A549 (cell line): ENCODE measurements at regions not wholly inside any gene's neighbourhood (a gene's known extent, or its start where the extent isn't known, plus 50 kb on each side); places are given as distances from the start of the nearest gene placed in this dataset.
"Not testable (repeated sequence)": the region's sequence is repeated elsewhere in the genome, so short reads cannot be mapped to it uniquely, and the experiment has no call there.

Experiments
- ATAC-seq, 2 experiments: fragments of 200-7000 bp in 1 of 2; fragments of >200 bp in 1 of 2; cut with Nextera tagmentation in 1 of 2; cut with Tn5 transposase in 1 of 2; 3 replicates each; pipeline versions ENCODE4 v1.8.0 to v1.9.1; 2018 to 2020; ENCODE audit warnings: mild to moderate bottlenecking in 1 of 2, moderate library complexity in 1 of 2
- CTCF ChIA-PET: fragments of 300-600 bp; sonication (Branson Sonifier 250); formaldehyde crosslinking; extraction: SDS; loops from one replicate; lab custom pipeline; 2021; ENCODE audit warnings: antibody characterized with exemption, inconsistent platforms; lab: Yijun Ruan, JAX
- POLR2A ChIA-PET: fragments of 350-600 bp; formaldehyde crosslinking; extraction: SDS; loops from one replicate; lab custom pipeline; 2021; ENCODE audit warnings: antibody characterized with exemption, inconsistent platforms; lab: Yijun Ruan, JAX
- DNase-seq, 2 experiments: peaks; one replicate each; pipeline versions ENCODE4 v3.0.0 to v3.0.0-alpha.2; 2011 to 2016; ENCODE audit warnings: low read depth in 1 of 2, low spot score in 1 of 2
- FAIRE-seq: peaks from 2 replicates; lab custom pipeline; 2011; peaks lifted over from hg19 to GRCh38; lab: Jason Lieb, UNC
- H3K27ac ChIP-seq, 2 experiments: fragments of >200 bp; sonication (Bioruptor Twin); formaldehyde crosslinking; 3 replicates each; pipeline ENCODE4 v1.5.1; 2016 to 2017
- H3K4me1 ChIP-seq: fragments of >200 bp; sonication (Bioruptor Twin); formaldehyde crosslinking; 3 replicates; pipeline ENCODE4 v1.6.1; 2016
- H3K4me2 ChIP-seq: fragments of >200 bp; sonication (Bioruptor Twin); formaldehyde crosslinking; 3 replicates; pipeline ENCODE4 v1.6.1; 2016
- H3K4me3 ChIP-seq: fragments of >200 bp; sonication (Bioruptor Twin); formaldehyde crosslinking; 3 replicates; pipeline ENCODE4 v1.5.1; 2016
- H3K9me3 ChIP-seq: fragments of >200 bp; sonication (Bioruptor Twin); formaldehyde crosslinking; 3 replicates; pipeline ENCODE4 v1.6.1; 2016
- CEBPB ChIP-seq, 2 experiments: fragments of >200 bp in 1 of 2; sonication (Bioruptor Twin) in 1 of 2; formaldehyde crosslinking in 1 of 2; IDR thresholded peaks; 2 replicates each; pipeline ENCODE4 v1.6.1; 2012 to 2016
- EHMT2 ChIP-seq: fragments of 200-600 bp; sonication (generic); IDR thresholded peaks from 2 replicates; pipeline ENCODE4 v1.6.1; 2016; ENCODE audit warnings: antibody characterized with exemption, low read depth, mild to moderate bottlenecking, moderate library complexity
- EP300 ChIP-seq, 2 experiments: fragments of >200 bp; sonication (Bioruptor Twin); formaldehyde crosslinking; IDR thresholded peaks; 2 replicates in 1 of 2; 3 replicates in 1 of 2; pipeline ENCODE4 v1.6.1; 2016 to 2017
- ESRRA ChIP-seq: fragments of 150-350 bp; IDR thresholded peaks from 2 replicates; pipeline ENCODE4 v1.6.1; 2014; ENCODE audit warnings: mild to moderate bottlenecking, low read length, borderline replicate concordance
- FOSB ChIP-seq: fragments of 250-450 bp; sonication (Bioruptor Pico); IDR thresholded peaks from 2 replicates; pipeline ENCODE4 v1.5.0; 2020; ENCODE audit warnings: mild to moderate bottlenecking, moderate library complexity
- FOSL2 ChIP-seq, 2 experiments: fragments of 450-650 bp in 1 of 2; fragments of >200 bp in 1 of 2; sonication (Bioruptor Twin) in 1 of 2; formaldehyde crosslinking; IDR thresholded peaks; 2 replicates each; pipeline versions ENCODE4 v1.5.0 to v1.6.1; 2016 to 2020; ENCODE audit warnings: mild to moderate bottlenecking in 1 of 2, moderate library complexity in 1 of 2
- FOXS1 ChIP-seq: fragments of 250-450 bp; sonication (Bioruptor Pico); IDR thresholded peaks from 2 replicates; pipeline ENCODE4 v1.5.0; 2020; ENCODE audit warnings: mild to moderate bottlenecking, moderate library complexity
- HOXA7 ChIP-seq: fragments of 250-450 bp; sonication (Bioruptor Pico); IDR thresholded peaks from 2 replicates; pipeline ENCODE4 v1.5.0; 2020; ENCODE audit warnings: mild to moderate bottlenecking, moderate library complexity
- HOXB13 ChIP-seq: fragments of 250-450 bp; sonication (Bioruptor Pico); IDR thresholded peaks from 2 replicates; pipeline ENCODE4 v1.5.0; 2020; ENCODE audit warnings: low read depth, mild to moderate bottlenecking, moderate library complexity
- KDM1A ChIP-seq: fragments of 200-600 bp; sonication (generic); IDR thresholded peaks from 2 replicates; pipeline ENCODE4 v1.6.1; 2016; ENCODE audit warnings: low read depth, mild to moderate bottlenecking
- MAFK ChIP-seq: fragments of 450-650 bp; IDR thresholded peaks from 2 replicates; pipeline ENCODE4 v1.6.1; 2014; ENCODE audit not compliant: partially characterized antibody
- MYC ChIP-seq: IDR thresholded peaks from 2 replicates; pipeline ENCODE4 v1.6.1; 2012; ENCODE audit warnings: mild to moderate bottlenecking, inconsistent platforms, low read length, improper control_type of control experiment, borderline replicate concordance
- NFE2L2 ChIP-seq: fragments of 150-350 bp; conservative IDR thresholded peaks from 2 replicates; pipeline ENCODE4 v1.6.1; 2014; ENCODE audit warnings: low read length
- NR3C1 ChIP-seq: fragments of >200 bp; sonication (Bioruptor Twin); formaldehyde crosslinking; IDR thresholded peaks from 3 replicates; pipeline ENCODE4 v1.6.1; 2017
- PBX3 ChIP-seq: IDR thresholded peaks from 2 replicates; pipeline ENCODE4 v1.6.1; 2012
- POLR2A ChIP-seq: IDR thresholded peaks from 2 replicates; pipeline ENCODE4 v1.6.1; 2012; ENCODE audit warnings: mild to moderate bottlenecking, low read length
- POLR2AphosphoS2 ChIP-seq: conservative IDR thresholded peaks from 2 replicates; pipeline ENCODE4 v1.6.1; 2012; ENCODE audit warnings: low read length, improper control_type of control experiment, inconsistent platforms
- RCOR1 ChIP-seq: fragments of 150-350 bp; IDR thresholded peaks from 2 replicates; pipeline ENCODE4 v1.6.1; 2014; ENCODE audit warnings: antibody characterized with exemption, low read length, low read depth
- RNF2 ChIP-seq: fragments of 200-600 bp; sonication (generic); IDR thresholded peaks from 2 replicates; pipeline ENCODE4 v1.6.1; 2016; ENCODE audit warnings: low read depth, mild to moderate bottlenecking, antibody characterized with exemption, moderate library complexity, borderline replicate concordance
- WGBS: methylation state at CpG from one replicate; pipeline ENCODE4 v1.1.6; 2017; ENCODE audit errors: missing lambda C conversion rate; 5-methylcytosine and 5-hydroxymethylcytosine counted together
- TF ChIP-seq, protein P1 (sequence below): fragments of 250-450 bp; sonication (Bioruptor Pico); IDR thresholded peaks from 2 replicates; pipeline ENCODE4 v1.5.0; 2021; ENCODE audit warnings: mild to moderate bottlenecking, moderate library complexity, borderline replicate concordance
- TF ChIP-seq, protein P2 (sequence below): fragments of 450-650 bp; IDR thresholded peaks from 2 replicates; pipeline ENCODE4 v1.6.1; 2014; ENCODE audit warnings: antibody characterized with exemption
- TF ChIP-seq, protein P3 (sequence below): fragments of >200 bp; sonication (Bioruptor Twin); formaldehyde crosslinking; IDR thresholded peaks from 3 replicates; pipeline ENCODE4 v1.6.1; 2016

DNA sequence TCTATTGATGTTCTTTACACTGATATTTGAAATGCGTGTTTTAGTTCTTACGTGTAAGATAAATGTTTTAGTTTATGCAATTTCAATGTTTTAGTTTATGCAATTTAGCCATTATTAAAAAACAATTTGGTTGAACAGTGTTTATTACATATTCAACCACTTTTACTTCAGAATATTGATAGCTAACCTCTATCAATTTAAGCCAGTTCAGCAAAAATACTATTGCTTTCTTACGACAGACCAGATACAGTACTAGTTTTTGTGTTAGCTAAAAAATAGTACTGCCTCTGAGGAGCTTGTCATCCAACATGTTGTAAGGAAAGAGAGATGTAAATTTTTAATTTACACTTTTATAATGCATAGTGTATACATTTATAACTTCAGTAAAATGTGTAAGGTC, 361.7 kb upstream of the FAT1 start:
- no peaks in the 10 kb centered on the region for H3K9me3 ChIP-seq
- no peak for TF ChIP-seq EHMT2
- TF ChIP-seq MAFK, result peak; percentile 40
- TF ChIP-seq, all 56 proteins: peak for 1
- DNase-seq (no peak), FAIRE-seq (no peak), ATAC-seq (no peak)
- Histone ChIP-seq H3K4me3 (no peak overlapping the region), H3K4me1 (no peaks in the 10 kb centered on the region), H3K27ac (no peak overlapping the region), H3K4me2 (no peak overlapping the region)
- ChIA-PET CTCF (no interaction called here), POLR2A (no interaction called here)
- WGBS, result 85% methylated on average over 3 of the region's 3 CpGs

DNA sequence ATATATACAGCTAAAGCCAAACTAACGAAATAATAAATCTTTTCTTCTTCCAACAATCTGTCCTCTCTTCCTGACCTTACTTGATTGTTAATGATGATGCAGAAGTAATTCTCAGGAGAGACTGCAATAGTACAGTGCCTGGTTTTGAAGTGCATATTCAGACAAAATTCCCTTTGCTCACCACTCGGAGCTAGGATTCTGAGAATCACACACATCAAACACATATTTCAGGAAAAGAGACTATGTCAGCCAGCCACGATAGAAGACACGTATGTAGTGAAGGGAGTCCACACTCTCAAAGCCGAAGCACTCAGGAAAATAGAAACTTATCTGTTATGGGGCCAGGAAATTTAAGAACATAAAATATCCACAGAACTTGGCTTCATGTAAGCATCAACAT, 362.5 kb upstream of the FAT1 start:
- FAIRE-seq (no peak), DNase-seq (no peak), ATAC-seq (no peak)
- POLR2A ChIA-PET, result no interaction called here
- no peaks in the 10 kb centered on the region for H3K4me1 ChIP-seq
- H3K27ac ChIP-seq, result no peak overlapping the region
- no peak overlapping the region for H3K4me3 ChIP-seq
- no peaks in the 10 kb centered on the region for H3K9me3 ChIP-seq
- H3K4me2 ChIP-seq, result no peak overlapping the region
- CTCF ChIA-PET, result no interaction called here
- TF ChIP-seq ESRRA, result no peak
- no peak for TF ChIP-seq CEBPB (IDR thresholded peaks at IDR 0.05)
- TF ChIP-seq KDM1A, result no peak
- no peak for TF ChIP-seq EP300 (IDR thresholded peaks at IDR 0.05)
- TF ChIP-seq, protein P1, sequence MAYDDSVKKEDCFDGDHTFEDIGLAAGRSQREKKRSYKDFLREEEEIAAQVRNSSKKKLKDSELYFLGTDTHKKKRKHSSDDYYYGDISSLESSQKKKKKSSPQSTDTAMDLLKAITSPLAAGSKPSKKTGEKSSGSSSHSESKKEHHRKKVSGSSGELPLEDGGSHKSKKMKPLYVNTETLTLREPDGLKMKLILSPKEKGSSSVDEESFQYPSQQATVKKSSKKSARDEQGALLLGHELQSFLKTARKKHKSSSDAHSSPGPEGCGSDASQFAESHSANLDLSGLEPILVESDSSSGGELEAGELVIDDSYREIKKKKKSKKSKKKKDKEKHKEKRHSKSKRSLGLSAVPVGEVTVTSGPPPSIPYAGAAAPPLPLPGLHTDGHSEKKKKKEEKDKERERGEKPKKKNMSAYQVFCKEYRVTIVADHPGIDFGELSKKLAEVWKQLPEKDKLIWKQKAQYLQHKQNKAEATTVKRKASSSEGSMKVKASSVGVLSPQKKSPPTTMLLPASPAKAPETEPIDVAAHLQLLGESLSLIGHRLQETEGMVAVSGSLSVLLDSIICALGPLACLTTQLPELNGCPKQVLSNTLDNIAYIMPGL, result no peak
- TF ChIP-seq POLR2AphosphoS2, result no peak
- TF ChIP-seq, protein P2, sequence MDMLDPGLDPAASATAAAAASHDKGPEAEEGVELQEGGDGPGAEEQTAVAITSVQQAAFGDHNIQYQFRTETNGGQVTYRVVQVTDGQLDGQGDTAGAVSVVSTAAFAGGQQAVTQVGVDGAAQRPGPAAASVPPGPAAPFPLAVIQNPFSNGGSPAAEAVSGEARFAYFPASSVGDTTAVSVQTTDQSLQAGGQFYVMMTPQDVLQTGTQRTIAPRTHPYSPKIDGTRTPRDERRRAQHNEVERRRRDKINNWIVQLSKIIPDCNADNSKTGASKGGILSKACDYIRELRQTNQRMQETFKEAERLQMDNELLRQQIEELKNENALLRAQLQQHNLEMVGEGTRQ, result no peak
- TF ChIP-seq FOXS1 (CRISPR knock-in tag), result no peak
- no peak for TF ChIP-seq NR3C1
- no peak for TF ChIP-seq HOXB13 (CRISPR knock-in tag)
- no peak for TF ChIP-seq RNF2
- TF ChIP-seq, protein P3, sequence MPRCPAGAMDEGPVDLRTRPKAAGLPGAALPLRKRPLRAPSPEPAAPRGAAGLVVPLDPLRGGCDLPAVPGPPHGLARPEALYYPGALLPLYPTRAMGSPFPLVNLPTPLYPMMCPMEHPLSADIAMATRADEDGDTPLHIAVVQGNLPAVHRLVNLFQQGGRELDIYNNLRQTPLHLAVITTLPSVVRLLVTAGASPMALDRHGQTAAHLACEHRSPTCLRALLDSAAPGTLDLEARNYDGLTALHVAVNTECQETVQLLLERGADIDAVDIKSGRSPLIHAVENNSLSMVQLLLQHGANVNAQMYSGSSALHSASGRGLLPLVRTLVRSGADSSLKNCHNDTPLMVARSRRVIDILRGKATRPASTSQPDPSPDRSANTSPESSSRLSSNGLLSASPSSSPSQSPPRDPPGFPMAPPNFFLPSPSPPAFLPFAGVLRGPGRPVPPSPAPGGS, result no peak
- no peak for TF ChIP-seq NFE2L2
- TF ChIP-seq POLR2A, result no peak
- TF ChIP-seq MAFK, result no peak
- WGBS, result 63% methylated on average over 5 of the region's 5 CpGs

- H3K4me2 ChIP-seq, result no peak overlapping the region
- H3K9me3 ChIP-seq, result no peaks in the 10 kb centered on the region
- no peak overlapping the region for H3K27ac ChIP-seq
- no peak overlapping the region for H3K4me3 ChIP-seq
- ChIA-PET POLR2A (no interaction called here), CTCF (interaction anchor here (0.9 kb wide), 1 partner anchor 16 kb away, joined by 3 read pairs; no protein-coding TSS in a partner anchor)
- DNase-seq (no peak), FAIRE-seq (no peak), ATAC-seq (no peak)
- TF ChIP-seq FOSL2 (IDR thresholded peaks at IDR 0.05) (no peak), FOSL2 (CRISPR knock-in tag; IDR thresholded peaks at IDR 0.05) (no peak), RNF2 (no peak), MAFK (peak; percentile 20)
- H3K4me1 ChIP-seq, result no peaks in the 10 kb centered on the region
- 66% methylated on average over 13 of the region's 13 CpGs for WGBS
Measured at GRCh38 chr4:187088070-187088799, 364.6 kb upstream of the FAT1 start.

- no peak for ATAC-seq
- Histone ChIP-seq H3K9me3 (no peaks in the 10 kb centered on the region), H3K4me2 (no peak overlapping the region)
- POLR2A ChIA-PET, result no interaction called here
- TF ChIP-seq HOXA7 (CRISPR knock-in tag), result no peak
- no peak for TF ChIP-seq RCOR1
- no peak for TF ChIP-seq FOSB (CRISPR knock-in tag)
- no peak for TF ChIP-seq PBX3
- no peak for TF ChIP-seq MYC
- TF ChIP-seq, all 56 proteins: peak for 0
- H3K4me3 ChIP-seq, result no peak overlapping the region
- DNase-seq (no peak), FAIRE-seq (no peak)
- H3K4me1 ChIP-seq, result no peaks in the 10 kb centered on the region
- WGBS, result 77% methylated on average over 10 of the region's 11 CpGs
- H3K27ac ChIP-seq, result no peak overlapping the region
- CTCF ChIA-PET, result no interaction called here
Measured at GRCh38 chr4:187090401-187090800, 366.7 kb upstream of the FAT1 start.

- WGBS, result 61% methylated on average over 3 of the region's 6 CpGs
- H3K27ac ChIP-seq, H3K9me3 ChIP-seq, H3K4me3 ChIP-seq, H3K4me1 ChIP-seq, POLR2A ChIA-PET, ATAC-seq, H3K4me2 ChIP-seq, FAIRE-seq, CTCF ChIA-PET, DNase-seq: not testable (repeated sequence)
Measured at GRCh38 chr4:187090832-187091231, 367.2 kb upstream of the FAT1 start.
